BLaER1 treated with 17β-estradiol and CSF1 and Interleukin-3, amounts not matched to agents 10 nM and 100 nM (cell line): ENCODE measurements at regions not wholly inside any gene's neighbourhood (a gene's known extent, or its start where the extent isn't known, plus 50 kb on each side); places are given as distances from the start of the nearest gene placed in this dataset.

Experiments used
- H3K27ac ChIP-seq, 11 experiments: shearing (Covaris generic); formaldehyde crosslinking; 2 replicates each; pipeline ENCODE4 v1.8.1; 2022
- H3K27me3 ChIP-seq, 11 experiments: shearing (Covaris generic); formaldehyde crosslinking; 2 replicates each; pipeline ENCODE4 v1.8.1; 2022
- H3K36me3 ChIP-seq, 11 experiments: shearing (Covaris generic); formaldehyde crosslinking; 2 replicates each; pipeline ENCODE4 v1.8.1; 2022
- H3K4me1 ChIP-seq, 10 experiments: shearing (Covaris generic); formaldehyde crosslinking; 2 replicates each; pipeline ENCODE4 v1.8.1; 2022
- H3K4me2 ChIP-seq, 11 experiments: shearing (Covaris generic); formaldehyde crosslinking; 2 replicates each; pipeline ENCODE4 v1.8.1; 2022
- H3K4me3 ChIP-seq, 10 experiments: shearing (Covaris generic); formaldehyde crosslinking; 2 replicates each; pipeline ENCODE4 v1.8.1; 2022
- H3K9ac ChIP-seq, 11 experiments: shearing (Covaris generic); formaldehyde crosslinking; 2 replicates each; pipeline ENCODE4 v1.8.1; 2022
- H3K9me3 ChIP-seq, 11 experiments: shearing (Covaris generic); formaldehyde crosslinking; replicated peaks in 1 of 11; 2 replicates each; pipeline ENCODE4 v1.8.1; 2022
- H4K20me1 ChIP-seq, 11 experiments: shearing (Covaris generic); formaldehyde crosslinking; 2 replicates each; pipeline ENCODE4 v1.8.1; 2022
- Cebpa-rat ChIP-seq, 11 experiments: shearing (Covaris generic); IDR thresholded peaks; 2 replicates each; pipeline ENCODE4 v1.8.1; 2022

DNA sequence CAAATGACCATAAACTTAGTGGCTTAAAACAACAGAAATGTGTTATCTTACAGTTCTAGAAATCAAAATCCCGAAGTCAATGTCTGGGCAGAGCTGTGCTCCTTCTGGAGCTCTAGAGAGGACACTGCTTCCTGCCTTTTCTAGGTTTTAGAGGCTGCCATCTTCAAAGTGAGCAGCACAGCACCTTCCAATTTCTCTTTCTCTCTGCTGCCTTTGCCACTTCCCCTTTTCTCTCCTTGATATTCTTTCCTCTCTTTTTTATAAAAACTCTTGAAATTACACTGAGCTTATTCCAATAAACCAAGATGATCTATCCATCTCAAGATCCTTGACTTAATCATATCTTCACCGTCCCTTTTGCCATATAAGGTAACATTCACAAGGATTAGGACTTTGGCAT lies 616.9 kb downstream of the PLPP3 start:
- no peaks in the 10 kb centered on the region for H3K9me3 ChIP-seq
- H3K36me3 ChIP-seq, result no peaks in the 10 kb centered on the region
- TF ChIP-seq Cebpa-rat (IDR thresholded peaks at IDR 0.05), result no peak
- no peaks in the 10 kb centered on the region for H3K27me3 ChIP-seq
- H3K27ac ChIP-seq, result no peak overlapping the region
- no peaks in the 10 kb centered on the region for H4K20me1 ChIP-seq
- H3K4me3 ChIP-seq, result no peak overlapping the region
- no peak overlapping the region for H3K9ac ChIP-seq
- H3K4me1 ChIP-seq, result no peaks in the 10 kb centered on the region
- no peak overlapping the region for H3K4me2 ChIP-seq

DNA sequence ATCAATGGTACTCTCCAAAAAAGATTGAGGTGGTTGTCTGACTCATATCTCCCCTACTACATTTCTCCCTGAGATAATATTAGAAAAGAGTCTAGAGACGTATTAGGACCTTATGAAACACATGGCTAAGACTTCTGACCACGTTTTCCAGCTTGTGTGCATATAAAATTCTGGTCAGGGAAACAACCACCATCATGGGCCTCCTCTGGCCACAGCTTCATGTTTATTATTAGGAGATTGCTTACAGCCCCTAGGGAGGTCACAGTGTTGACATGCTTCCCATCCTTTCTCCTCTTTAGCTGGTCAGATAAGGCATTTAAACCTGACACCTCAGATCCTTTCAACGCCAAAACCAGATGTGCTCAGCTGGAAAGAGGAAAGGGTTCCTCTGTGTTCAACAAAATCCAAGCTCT lies 620.2 kb downstream of the PLPP3 start:
- no peak overlapping the region for H3K4me2 ChIP-seq

DNA sequence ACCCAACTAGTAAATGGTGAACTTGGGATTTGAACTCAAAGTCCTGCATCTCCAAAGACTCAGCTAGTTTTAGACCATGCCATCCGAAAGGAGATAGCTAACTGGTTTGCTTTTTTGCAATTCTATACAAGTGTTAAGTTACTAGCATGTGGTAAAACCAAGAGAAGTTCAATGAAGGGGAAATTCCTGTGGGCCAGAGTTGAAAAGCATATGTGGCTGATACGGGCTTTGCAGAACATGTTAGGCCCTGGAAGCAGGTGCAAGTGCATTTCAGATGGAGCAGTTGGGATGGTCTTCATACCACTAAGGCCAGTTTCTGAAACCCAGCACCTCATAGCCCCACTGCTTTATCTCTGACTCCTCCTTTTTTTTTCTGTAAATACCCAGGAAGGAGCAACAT lies 620.9 kb downstream of the PLPP3 start:
- no peaks in the 10 kb centered on the region for H3K36me3 ChIP-seq
- no peak overlapping the region for H3K27ac ChIP-seq
- H3K9me3 ChIP-seq, result no peaks in the 10 kb centered on the region; a peak in 1 of 22 replicates
- no peak overlapping the region for H3K9ac ChIP-seq
- no peak overlapping the region for H3K4me2 ChIP-seq
- no peaks in the 10 kb centered on the region for H3K4me1 ChIP-seq
- no peak overlapping the region for H3K4me3 ChIP-seq
- H4K20me1 ChIP-seq, result no peaks in the 10 kb centered on the region
- no peak for TF ChIP-seq Cebpa-rat (IDR thresholded peaks at IDR 0.05)
- no peaks in the 10 kb centered on the region for H3K27me3 ChIP-seq

More for the DNA sequence above, 620.2 kb downstream of the PLPP3 start:
- no peak overlapping the region for H3K4me3 ChIP-seq
- TF ChIP-seq Cebpa-rat (IDR thresholded peaks at IDR 0.05), result no peak
- H3K27me3 ChIP-seq, result no peaks in the 10 kb centered on the region
- no peak overlapping the region for H3K9ac ChIP-seq
- no peaks in the 10 kb centered on the region for H3K4me1 ChIP-seq
- H3K9me3 ChIP-seq, result no peaks in the 10 kb centered on the region
- H4K20me1 ChIP-seq, result no peaks in the 10 kb centered on the region
- H3K36me3 ChIP-seq, result no peaks in the 10 kb centered on the region
- H3K27ac ChIP-seq, result no peak overlapping the region

DNA sequence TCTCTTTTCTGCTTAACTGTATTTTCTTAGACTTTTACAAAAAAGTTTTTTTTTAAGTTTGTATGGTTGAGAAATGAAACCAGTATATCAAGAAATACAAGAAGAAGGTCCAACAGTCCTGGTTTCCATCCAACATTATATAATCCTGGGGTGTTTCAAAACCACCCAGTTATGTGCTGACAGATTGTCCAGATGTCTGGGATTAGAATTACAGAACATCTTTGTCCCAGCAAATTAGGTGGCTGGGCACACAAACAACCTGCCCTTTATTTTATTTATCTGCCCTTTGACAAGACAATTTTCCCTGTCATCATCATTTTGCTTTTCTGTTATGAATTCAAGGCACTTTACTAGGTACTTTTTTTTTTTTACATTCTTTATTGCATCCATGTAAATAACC lies 622.1 kb downstream of the PLPP3 start:
- Histone ChIP-seq H3K27ac (no peak overlapping the region), H3K4me2 (no peak overlapping the region), H3K4me3 (no peak overlapping the region), H3K36me3 (no peaks in the 10 kb centered on the region), H3K9ac (no peak overlapping the region), H3K27me3 (no peaks in the 10 kb centered on the region), H4K20me1 (no peaks in the 10 kb centered on the region), H3K4me1 (no peaks in the 10 kb centered on the region), H3K9me3 (peaks cover 0 to 4% (median 0%) of the 10 kb centered on the region in 11 experiments; a peak in 1 of 22 replicates)
- TF ChIP-seq Cebpa-rat (IDR thresholded peaks at IDR 0.05), result no peak

DNA sequence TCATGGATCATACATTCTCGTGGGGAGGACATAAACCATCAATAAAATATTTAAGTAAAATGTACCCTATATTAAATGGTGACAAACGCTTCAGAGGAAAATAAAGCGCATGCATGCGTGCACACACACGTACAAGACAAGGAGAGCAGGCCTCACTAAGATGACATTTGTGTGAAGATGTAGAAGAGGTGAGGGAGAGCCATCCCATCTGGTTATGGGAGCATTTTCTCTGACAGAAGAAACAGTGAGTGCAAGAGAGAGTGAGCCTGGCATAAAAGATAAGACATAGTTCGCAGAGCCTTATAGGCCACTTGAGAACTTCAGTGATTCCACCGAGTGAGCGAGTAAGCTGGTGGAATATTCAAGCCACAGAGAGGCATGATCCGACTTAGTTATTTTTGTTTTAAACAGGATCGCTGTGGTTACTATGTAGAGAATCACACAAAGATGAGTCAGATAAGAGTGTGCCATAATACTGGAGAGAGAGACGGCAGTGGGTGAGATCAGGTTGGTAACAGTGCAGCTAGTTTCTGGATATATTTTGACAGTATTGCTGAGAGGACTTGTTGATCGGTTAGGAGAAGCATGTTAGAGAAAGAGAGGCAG lies 624.2 kb downstream of the PLPP3 start:
- no peak overlapping the region for H3K9ac ChIP-seq
- peaks cover 0 to 4% (median 0%) of the 10 kb centered on the region in 11 experiments; a peak in 1 of 22 replicates for H3K9me3 ChIP-seq
- H3K4me3 ChIP-seq, result no peak overlapping the region
- H3K36me3 ChIP-seq, result no peaks in the 10 kb centered on the region
- no peak for TF ChIP-seq Cebpa-rat (IDR thresholded peaks at IDR 0.05)
- H4K20me1 ChIP-seq, result no peaks in the 10 kb centered on the region
- H3K4me2 ChIP-seq, result no peak overlapping the region
- H3K4me1 ChIP-seq, result no peaks in the 10 kb centered on the region
- no peaks in the 10 kb centered on the region for H3K27me3 ChIP-seq
- no peak overlapping the region for H3K27ac ChIP-seq

DNA sequence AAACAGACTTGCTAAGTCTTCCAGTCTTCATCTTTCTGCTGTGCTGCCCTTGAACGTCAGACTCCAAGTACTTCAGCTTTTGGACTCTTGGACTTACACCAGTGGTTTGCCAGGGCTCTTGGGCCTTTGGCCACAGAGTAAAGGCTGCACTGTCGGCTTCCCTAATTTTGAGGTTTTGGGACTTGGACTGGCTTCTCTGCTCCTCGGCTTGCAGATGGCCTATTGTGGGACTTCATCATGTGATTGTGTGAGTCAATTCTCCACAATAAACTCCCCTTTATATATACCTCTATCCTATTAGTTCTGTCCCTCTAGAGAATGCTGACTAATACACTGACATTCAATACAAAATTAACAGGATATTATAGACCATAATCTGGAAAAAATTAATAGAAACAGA lies 628.1 kb downstream of the PLPP3 start:
- Histone ChIP-seq H3K4me3 (no peak overlapping the region), H3K4me1 (no peaks in the 10 kb centered on the region), H3K27ac (no peak overlapping the region), H3K36me3 (no peaks in the 10 kb centered on the region), H3K4me2 (no peak overlapping the region), H4K20me1 (no peaks in the 10 kb centered on the region), H3K9me3 (peaks cover 0 to 4% (median 0%) of the 10 kb centered on the region in 11 experiments; a peak in 1 of 22 replicates), H3K9ac (no peak overlapping the region), H3K27me3 (no peaks in the 10 kb centered on the region)
- no peak for TF ChIP-seq Cebpa-rat (IDR thresholded peaks at IDR 0.05)

DNA sequence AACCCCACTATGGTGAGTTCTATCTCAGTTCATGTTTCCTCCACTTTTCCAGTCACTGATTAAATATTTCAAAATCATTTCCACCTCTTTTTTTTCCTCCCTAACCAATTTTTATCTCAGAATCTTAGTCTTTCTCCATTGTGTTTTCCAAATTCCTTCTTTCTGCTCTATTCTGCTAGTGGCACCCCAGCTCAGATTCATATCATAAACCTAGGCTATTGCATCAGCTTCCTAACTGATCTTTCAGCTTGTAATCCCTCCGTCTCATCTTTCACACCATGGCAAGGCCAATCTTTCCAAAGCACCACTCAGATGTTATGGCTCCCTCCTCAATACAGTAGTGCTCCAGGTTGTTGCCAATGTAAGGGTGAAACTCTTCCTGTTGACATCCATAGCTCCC lies 631.9 kb downstream of the PLPP3 start:
- no peak overlapping the region for H3K9ac ChIP-seq

DNA sequence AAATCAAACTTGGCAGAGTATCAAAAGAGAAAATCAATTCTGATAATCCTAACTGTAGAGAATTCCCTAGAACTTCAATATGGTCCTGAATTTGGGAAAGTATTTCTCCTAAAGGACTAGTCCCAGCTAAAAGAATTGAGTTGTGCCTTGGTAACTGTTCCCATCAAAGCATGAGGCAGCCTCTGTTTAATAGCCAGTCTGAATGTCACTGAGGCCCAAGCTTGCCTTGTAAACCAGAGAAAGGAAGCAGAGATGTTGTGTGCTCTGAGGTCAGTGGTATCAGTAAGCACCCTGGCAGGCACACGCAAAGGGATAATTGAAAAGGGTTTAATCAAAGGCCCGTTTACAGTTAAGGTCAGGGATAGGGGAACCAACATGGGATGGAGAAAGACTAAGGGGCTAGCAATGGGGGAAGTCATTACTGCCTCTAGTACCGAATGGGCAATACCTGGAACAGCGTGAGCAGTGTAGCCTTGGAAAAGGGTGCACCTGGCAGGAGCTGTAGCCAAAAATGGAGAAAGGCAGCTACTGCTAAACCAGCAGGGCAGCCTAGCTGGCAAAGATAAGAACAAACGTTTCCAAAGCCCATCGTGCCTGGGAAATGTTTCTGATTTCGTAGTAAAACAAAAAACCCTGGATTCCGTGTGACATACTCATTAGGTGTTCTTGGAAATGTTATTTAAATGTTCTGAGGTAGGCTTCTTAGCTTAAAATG lies 635.5 kb downstream of the PLPP3 start:
- H3K4me3 ChIP-seq, result no peak overlapping the region
- H4K20me1 ChIP-seq, result no peaks in the 10 kb centered on the region; a peak in 1 of 22 replicates
- no peak overlapping the region for H3K4me2 ChIP-seq
- no peaks in the 10 kb centered on the region for H3K27me3 ChIP-seq
- no peaks in the 10 kb centered on the region for H3K36me3 ChIP-seq
- TF ChIP-seq Cebpa-rat (IDR thresholded peaks at IDR 0.05), result no peak
- H3K9me3 ChIP-seq, result peaks cover 0 to 7% (median 0%) of the 10 kb centered on the region in 11 experiments; a peak in 2 of 22 replicates
- no peak overlapping the region for H3K27ac ChIP-seq
- no peaks in the 10 kb centered on the region for H3K4me1 ChIP-seq
- no peak overlapping the region for H3K9ac ChIP-seq

More for the DNA sequence above, 631.9 kb downstream of the PLPP3 start:
- no peak overlapping the region for H3K4me2 ChIP-seq
- H3K9me3 ChIP-seq, result peaks cover 0 to 6% (median 0%) of the 10 kb centered on the region in 11 experiments; a peak in 2 of 22 replicates
- H3K4me3 ChIP-seq, result no peak overlapping the region
- no peak overlapping the region for H3K27ac ChIP-seq
- TF ChIP-seq Cebpa-rat (IDR thresholded peaks at IDR 0.05), result no peak
- no peaks in the 10 kb centered on the region for H3K36me3 ChIP-seq
- no peaks in the 10 kb centered on the region for H4K20me1 ChIP-seq
- H3K4me1 ChIP-seq, result no peaks in the 10 kb centered on the region
- H3K27me3 ChIP-seq, result no peaks in the 10 kb centered on the region

DNA sequence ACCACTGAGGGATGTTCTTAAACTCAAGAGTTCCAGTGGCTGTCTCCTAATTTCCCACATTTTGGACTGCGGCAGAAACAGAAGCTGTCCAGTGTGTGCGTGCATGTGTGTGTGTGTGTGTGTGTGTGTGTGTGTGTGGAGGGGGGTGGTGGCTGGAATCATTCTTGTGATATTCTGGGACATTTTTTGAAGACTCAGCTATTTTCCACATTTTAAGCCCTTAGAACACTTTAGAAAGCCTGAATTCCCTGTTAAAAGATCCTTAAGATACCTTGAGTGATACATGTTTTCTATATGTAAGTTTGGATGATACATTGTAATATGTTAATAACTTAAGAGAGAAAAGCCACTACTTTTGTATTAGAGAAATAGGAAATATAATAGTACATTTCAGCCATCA lies 636.4 kb downstream of the PLPP3 start:
- Histone ChIP-seq H3K4me2 (no peak overlapping the region), H3K27me3 (no peaks in the 10 kb centered on the region), H3K9me3 (peaks cover 0 to 7% (median 0%) of the 10 kb centered on the region in 11 experiments; a peak in 2 of 22 replicates), H3K36me3 (no peaks in the 10 kb centered on the region), H3K9ac (no peak overlapping the region), H3K4me3 (no peak overlapping the region), H3K27ac (no peak overlapping the region), H4K20me1 (no peaks in the 10 kb centered on the region; a peak in 1 of 22 replicates), H3K4me1 (no peaks in the 10 kb centered on the region)
- no peak for TF ChIP-seq Cebpa-rat (IDR thresholded peaks at IDR 0.05)

DNA sequence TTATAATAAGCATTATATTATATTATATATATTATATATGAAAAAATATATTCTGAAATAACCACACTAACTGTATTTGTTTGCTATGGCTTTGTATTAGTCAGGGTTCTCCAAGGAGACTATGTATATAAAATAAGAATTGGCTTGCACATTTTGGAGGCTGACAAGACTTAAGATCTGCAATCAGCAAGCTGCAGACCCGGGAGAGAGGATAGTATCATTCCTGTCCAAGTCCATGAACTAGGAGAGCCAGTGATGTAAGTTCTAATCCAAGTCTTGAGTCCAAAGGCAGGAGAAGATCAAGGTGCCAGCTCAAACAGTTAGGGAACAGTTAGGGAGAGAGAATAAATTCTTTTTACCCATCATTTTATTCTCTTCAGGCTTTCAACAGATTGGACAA lies 639.5 kb downstream of the PLPP3 start:
- Histone ChIP-seq H3K27me3 (no peaks in the 10 kb centered on the region), H3K4me3 (no peak overlapping the region), H4K20me1 (no peaks in the 10 kb centered on the region; a peak in 1 of 22 replicates), H3K27ac (no peak overlapping the region), H3K9ac (no peak overlapping the region), H3K9me3 (peaks cover 0 to 8% (median 0%) of the 10 kb centered on the region in 11 experiments; a peak in 3 of 22 replicates), H3K4me1 (no peaks in the 10 kb centered on the region), H3K36me3 (no peaks in the 10 kb centered on the region), H3K4me2 (no peak overlapping the region)
- no peak for TF ChIP-seq Cebpa-rat (IDR thresholded peaks at IDR 0.05)
